Fibroblast of skin of left quadriceps (primary cell): ENCODE measurements at regions not wholly inside any gene's neighbourhood (a gene's known extent, or its start where the extent isn't known, plus 50 kb on each side); places are given as distances from the start of the nearest gene placed in this dataset.
"Not testable (repeated sequence)": the region's sequence is repeated elsewhere in the genome, so short reads cannot be mapped to it uniquely, and the experiment has no call there.

Experiments
- DNase-seq, 2 experiments: peaks; one replicate each; pipeline ENCODE4 v3.0.0-alpha.2; 2013; ENCODE audit warnings: low read depth in 2 of 2

DNA sequence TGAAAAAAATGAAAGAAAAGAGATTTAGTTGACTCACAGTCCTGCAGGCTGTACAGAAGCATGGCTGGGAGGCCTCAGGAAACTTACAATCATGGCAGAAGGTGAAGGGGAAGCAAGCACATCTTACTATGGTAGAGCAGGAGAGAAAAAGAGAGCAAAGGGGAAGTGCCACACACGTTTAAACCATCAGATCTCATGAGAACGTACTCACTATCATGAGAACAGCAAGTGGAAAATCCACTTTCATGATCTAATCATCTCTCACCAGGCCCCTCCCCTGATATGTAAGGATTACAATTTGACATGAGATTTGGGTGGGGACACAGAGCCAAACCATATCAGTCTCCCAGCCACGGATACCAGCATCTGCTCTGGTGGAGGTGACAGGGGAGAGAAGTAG lies 50.8 kb upstream of the CPOX start:
- DNase-seq = no peak

DNA sequence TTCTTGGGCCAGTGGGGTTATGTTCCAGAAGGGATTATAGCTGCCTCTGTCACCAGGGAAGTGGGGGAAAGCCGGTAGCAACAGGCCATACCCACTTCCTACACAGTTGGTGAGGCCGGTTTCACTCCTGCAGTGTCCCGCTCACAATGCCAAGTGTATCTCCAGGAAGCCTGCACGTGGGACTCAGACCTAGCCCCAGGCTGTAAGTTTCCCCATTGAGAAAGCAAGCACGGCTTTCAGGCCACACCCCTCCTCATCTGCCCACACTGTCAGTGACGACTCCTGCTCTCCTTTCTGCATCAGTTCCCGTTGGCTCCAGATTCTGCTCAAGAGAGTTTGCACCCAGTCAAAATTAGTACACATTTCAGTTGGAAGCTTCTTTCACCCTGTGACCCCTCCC lies 51.6 kb upstream of the CPOX start:
- DNase-seq = no peak

DNA sequence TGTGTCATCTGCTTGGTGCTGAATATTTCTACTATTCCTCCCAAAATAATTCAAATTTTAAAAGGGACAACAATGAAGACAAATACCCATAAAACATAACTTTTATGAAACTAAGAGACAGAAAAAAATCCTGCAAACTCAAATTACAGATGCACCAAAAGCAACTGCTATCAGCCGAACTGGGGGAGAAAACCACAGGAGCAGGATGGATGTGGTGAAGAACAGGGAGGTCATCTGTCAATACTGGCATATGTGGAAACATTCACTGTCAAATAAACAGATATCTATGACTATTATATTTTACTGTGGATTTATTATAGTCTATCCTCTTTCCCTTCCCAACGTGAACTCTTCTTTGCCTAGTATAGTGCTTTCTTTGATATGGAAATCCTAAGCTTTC lies 53.3 kb upstream of the CPOX start:
- DNase-seq = no peak

DNA sequence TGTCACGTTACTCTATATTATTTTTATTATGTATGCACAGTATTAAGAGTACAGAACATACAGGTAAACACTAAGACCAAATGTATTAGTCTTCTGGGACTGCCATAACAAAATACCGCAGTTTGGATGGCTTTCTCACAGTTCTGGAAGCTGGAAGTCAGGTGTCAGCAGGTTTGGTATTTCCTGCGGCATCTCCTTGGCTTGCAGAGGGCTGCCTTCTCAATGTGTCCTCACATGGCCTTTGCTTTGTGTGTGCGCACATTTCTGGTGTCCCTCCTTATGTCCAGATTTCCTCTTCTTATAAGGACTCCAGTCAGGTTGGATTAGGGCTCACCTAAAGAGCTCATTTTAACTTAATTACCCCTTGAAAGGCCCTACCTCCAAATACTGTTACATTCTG lies 53.8 kb upstream of the CPOX start:
- DNase-seq = no peak

DNA sequence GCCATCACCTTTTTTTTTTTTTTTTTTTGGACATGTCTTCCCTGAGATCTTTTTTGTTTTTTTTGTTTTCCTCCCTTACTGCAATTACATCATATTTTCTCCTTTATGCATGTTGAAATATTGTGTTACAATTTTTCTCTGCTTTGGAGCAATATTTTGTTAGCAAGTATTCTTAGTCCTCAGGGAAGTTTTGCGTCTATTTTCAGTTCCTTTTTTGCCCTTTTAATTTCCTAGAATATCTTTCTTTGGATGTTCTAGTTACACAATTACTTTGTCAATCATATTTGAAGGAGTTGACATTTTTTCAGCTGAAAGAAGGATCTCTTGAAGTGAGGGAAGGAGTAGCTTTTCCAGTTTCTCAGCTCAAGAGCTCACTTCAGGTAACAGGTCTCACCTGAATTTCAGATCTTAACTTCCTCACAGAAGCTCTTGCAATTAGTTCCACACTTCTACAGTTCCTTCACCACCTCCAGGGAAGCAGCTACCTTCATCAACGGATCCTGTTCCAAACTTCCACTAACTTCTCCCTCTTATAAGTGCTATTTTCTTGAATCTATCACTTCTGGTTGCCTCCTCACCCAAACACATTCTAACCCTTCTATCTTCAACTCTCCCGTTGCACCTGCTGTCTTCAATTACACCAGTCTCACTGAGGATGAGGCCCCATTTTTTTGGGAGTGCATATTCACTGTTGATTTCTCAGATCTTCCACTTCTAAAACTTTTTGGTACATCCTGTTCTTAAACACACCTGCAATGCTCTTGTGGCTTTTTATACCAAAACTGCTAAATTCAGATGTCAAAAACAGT lies 57.8 kb upstream of the CPOX start:
- DNase-seq = no peak

DNA sequence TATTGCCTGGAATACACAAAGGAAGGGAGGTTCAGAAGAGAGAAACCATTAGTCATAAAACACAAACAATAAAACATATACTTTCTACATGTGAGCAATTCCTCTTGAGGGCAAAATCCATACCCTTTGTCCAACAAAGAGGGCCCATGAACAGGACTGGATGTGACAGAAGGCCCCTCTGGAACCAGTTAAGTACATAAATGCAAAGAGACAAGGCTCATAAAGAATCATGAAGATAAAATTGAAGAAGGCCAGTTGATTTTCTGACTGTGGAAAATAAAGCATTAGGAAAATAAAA lies 58.3 kb upstream of the CPOX start:
- DNase-seq = no peak

DNA sequence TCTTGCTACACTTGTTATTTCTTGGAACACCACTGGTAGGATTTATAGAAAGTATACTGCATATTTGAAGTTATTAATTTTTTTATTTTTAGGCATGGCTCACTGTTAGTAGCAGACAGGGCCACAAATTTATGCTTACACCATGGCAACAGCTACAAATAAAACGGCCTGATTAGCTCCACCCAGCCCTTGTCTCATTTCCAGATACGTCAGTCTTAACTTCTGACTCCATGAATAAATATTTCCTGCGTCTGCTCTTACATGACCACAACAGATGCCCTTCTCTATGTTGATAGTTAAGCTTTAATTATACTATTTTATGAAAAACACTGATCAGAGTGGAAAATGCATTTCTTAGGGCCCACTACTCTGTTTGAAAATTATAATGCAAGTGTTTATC lies 62.3 kb upstream of the CPOX start:
- DNase-seq = peak; percentile 17 to 29

DNA sequence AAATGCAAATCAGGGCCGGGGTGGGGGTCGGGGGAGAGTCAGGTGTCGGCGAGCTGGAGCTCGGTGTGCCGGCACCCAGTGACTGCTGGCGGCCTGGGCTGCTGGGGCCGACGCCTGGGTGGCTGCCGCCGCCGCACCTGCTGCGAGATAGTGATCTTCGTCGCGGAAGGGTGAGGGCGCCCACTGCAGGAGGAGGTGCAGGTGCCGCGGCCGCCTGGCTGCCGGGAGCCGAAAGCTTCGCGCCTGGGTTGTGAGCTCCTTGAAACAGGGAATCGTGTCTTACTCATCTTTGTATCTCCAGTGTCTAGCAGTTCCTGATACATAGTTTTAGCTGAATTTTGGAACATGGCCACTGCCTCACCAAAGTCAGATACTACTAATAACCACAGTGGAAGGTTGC lies 64.0 kb upstream of the CPOX start:
- no peak for DNase-seq

DNA sequence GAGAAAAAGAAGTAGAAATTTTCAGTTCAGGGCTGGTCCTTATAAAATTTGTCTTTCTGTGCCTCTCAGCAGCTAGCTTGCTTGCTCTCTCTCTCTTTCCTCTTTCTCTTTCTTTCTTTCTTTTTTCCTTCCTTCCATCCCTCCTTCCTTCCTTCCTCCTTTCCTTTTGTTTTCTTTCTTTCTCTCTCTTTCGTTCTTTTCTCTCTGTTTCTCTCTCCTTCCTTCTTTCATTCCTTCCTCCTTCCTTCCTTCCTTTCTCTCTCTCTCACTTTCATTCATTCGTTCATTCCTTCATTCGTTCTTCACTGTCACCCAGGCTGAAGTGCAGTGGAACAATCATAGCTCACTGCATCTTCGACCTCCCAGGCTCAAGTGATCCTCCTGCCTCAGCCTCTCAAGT lies 69.3 kb upstream of the CPOX start:
- DNase-seq = no peak

DNA sequence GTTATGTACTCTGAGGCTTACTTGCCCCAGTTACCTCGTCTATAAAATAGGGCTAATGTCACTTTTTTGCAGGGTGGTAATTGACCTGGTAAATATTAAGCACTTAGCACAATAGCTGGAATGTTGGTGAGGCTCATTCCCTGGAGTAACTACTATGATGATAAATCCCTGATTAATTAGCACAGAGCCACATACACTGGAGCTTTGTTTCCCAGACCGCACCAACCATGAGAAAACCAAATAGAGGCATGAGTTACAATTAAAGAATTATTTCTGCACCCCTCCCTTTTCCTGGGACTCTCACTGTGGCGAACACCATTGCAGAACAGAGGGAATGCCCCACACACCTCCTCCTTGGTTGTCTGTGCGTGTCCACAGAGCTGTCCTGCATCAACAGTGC lies 76.6 kb upstream of the CPOX start:
- DNase-seq = no peak

DNA sequence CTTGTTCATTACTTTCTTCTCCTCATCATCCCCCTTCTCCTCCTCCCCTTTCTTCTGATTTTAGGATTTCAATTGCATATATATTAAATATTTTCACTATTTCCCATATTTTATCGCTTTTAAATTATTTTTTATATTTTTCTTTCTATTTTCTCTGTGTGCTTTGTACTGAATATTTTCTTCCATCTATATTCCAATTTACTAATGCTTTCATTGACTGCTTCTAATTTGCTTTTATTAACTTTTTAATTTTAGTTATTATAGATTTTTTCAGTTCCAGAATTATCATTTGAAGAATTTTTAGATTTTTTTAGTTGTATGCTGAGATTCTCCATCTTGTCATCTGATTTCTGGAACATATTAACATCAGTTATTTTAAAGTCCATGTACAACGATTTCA lies 83.2 kb upstream of the ST3GAL6 start:
- no peak for DNase-seq

DNA sequence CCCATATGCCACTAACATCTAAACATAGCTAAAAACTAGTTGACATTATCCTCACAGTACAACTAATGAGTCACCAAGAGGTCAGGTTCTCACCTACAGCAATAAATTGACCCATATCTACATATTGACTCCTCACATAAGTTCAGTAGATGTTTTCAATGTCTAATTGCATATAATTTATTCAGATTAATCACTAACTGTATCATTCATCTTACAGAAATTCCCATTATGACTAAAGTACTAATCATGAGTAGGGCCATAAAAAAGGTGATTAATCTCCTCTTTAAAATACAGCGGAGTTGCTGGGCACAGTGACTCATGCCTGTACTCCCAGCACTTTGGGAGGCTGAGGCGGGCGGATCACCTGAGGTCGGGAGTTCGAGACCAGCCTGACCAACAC lies 82.4 kb upstream of the ST3GAL6 start:
- peak in 1 of 2 experiments; percentile 17 for DNase-seq

DNA sequence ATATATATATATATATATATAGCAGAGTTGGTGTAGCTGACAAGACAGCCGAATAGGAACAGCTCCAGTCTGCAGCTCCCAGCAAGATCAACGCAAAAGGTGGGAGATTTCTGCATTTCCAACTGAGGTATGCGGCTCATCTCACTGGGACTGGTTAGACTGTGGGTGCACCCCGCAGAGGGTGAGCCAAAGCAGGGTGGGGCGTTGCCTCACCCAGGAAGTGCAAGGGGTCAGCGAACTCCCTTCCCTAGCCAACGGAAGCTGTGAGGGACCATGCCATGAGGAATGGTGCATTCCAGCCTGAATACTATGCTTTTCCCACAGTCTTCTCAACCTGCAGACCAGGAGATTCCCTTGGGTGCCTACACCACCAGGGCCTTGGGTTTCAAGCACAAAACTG lies 81.7 kb upstream of the ST3GAL6 start:
- DNase-seq = no peak

DNA sequence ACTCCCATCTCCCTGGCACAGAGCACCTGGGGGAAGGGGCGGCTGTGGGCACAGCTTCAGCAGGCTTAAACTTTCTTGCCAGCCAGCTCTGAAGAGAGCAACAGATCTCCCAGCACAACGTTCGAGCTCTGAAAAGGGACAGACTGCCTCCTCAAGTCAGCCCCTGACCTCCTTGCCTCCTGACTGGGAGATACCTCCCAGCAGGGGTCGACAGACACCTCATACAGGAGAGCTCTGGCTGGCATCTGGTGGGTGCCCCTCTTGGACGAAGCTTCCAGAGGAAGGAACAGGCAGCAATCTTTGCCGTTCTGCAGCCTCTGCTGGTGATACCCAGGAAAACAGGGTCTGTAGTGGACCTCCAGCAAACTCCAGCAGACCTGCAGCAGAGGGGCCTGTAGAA lies 80.7 kb upstream of the ST3GAL6 start:
- DNase-seq = not testable (repeated sequence)

DNA sequence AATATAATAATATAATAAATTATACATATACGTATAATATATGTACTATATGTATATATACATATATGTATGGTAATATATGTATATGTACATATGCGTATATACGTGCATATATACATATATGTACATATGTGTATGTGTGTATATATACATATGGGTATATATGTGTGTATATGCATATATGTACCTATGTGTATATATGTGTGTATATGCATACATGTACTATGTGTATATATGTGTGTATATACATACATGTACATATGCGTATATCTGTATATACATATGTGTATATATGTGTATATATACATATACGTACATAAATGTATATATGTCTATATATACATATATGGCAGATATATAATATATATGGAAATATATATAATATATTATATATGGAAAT lies 74.8 kb upstream of the ST3GAL6 start:
- no peak for DNase-seq

DNA sequence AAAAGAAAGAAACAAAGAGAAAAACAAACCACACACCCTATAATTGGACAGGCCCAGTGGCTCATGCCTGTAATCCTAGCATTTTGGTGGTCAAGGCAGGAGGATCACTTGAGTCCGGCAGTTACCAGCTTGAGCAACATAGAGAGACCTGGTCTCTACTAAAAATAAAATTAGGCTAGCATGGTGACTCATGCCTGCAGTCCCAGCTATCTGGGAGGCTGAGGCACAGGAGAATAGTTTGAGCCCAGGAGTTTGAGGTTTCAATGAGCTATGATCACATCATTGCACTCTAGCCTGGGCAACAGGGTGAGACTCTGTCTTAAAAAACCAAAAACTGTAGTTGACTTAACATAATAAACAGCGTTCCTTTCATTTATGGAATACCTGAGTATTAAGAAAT lies 72.3 kb upstream of the ST3GAL6 start:
- no peak for DNase-seq

DNA sequence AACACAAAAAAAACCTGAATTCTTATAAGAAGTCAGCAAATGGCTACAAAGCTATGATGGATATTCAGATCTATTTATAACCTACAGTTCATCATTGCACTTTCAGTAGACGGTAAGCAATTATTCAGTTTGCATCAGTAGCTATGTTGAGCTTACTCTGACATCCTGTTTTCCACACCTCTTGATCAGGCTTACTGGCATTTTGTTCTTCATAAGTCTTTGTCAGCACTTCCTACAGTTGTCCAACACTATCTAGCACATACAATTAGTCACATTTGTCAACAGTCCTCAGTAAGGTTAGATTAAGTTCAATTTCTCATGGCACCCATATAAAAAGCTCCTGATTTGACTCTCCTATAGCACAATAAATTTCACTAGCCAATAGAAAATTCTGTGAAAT lies 71.2 kb upstream of the ST3GAL6 start:
- no peak for DNase-seq

DNA sequence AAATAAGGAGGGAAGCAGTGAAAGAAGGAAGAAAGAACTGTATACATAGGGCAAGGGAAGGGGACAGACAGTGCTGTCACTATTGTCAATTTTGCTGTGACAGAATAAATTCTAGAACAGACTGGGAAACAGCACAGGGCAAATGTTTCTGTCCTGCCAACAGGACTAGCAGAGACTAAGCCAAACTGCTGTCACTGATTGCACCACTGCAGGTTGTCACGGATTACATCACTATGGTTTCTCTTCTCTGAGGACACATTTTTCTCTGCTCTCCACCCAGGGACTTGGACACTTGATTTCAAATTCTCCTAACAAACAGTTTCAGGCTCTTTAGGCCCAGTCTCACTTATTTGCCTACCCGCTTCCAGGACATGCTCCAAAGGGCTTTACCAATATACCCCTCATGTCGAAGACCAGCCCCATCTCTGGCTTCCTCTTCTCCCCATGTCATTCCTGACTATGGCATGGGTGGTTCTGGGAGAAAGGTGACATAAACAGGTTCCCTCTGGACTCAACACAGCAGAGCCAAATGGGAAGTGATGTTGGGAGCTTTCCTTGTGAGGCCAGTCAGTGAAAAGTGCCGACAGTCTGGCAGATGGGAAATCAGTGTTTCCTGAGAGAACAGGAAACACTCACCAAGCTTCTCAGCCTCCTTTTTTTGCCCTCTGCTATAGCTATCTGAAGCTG lies 70.2 kb upstream of the ST3GAL6 start:
- DNase-seq = no peak

DNA sequence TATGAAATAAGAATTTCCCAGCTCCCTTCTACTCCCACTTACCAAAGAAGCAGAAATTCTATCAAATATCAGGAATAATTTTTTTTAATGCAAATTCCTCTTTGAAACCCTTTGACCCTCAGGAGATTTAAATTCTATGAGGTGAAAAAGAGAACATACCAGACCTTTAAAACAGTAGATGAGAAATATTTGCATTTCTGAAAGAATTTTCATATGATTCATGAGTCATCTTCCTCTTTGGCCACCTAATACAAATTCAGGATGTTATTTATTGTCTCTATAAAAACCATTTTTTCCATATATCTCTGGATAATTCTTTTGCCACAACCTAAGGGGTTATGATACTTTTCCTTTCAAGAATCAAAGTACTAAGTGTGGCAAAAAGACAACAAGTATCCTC lies 67.3 kb upstream of the ST3GAL6 start:
- no peak for DNase-seq

DNA sequence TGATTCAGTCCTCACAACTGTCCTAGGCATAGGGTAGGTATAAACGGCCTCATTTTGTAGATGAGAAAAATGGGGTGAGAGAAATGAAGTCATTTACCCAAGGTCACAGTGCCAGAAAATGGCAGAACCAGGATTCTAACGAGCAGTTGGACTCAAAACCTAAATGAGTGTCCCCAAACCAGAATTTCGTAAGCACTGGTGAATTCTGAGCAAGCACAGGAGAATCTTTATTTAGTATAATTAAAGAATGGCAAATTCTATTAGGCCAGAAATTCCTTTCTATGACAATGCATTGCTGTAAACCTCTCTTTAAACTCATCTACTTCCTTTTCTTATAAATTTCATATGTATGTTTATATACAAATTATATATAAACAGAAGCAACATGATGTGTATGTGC lies 66.8 kb upstream of the ST3GAL6 start:
- DNase-seq = not testable (repeated sequence)

DNA sequence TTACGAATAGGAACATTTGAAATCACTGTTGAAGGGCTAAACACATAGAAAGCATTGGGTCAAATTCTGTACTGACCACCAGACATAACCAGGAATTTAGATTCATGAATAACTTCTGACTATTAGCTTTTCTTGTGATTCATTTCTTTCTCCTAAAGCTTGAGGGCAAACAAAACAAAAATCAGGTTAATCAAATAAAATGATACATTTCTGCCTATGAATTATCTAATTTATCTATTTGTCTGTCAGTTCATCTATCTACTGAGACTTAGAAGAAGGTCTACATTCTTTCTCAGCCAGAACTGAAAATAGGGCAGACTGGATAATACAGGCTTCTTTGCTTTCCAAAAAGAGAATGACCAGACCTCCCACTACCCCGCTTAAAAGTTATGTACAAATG lies 65.9 kb upstream of the ST3GAL6 start:
- no peak for DNase-seq

DNA sequence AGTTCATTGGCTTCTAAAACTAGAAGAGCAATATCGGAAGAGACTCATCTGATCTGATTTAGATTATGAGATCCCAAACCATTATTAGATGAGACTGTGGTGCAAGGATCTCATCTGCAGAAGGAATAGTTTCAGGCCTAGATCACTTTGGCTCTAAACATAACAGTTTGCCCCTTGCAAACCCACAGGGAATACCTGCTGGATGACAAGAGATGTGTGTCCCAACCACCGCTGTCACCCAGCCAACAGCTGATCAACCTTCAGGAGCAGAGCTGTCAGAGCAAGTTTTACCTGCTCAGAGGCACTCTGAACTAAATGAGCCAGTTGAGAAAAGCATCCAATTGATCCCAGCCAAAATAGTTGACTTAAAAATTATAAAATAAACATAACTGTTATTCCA lies 64.0 kb upstream of the ST3GAL6 start:
- DNase-seq = no peak

DNA sequence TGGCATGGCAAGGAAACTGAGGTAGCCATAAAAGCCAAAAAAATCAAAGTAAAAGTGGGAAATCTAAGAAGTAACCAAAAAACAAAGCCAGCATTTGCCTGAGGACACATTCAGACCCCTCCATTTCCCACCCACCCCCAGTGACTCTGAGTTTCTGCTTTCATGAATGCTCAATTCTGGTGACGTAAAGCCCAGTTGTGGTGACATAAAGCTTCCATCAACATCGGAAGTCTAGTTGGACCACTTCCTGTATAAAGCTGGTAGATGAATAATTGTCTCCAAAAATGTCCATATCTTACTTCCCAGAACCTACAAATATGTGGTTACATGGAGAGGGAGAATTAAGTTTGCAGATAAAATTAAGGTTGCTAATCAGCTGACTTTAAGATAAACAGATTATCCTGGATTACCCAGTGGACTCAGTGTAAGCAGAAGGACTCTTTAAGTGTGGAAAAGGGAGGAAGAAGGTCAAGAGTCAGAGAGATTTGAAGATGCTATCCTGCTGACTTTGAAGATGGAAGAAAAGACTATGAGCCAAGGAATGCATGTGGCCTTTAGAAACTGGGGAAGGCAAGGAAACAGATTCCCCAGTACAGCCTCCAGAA lies 62.0 kb upstream of the ST3GAL6 start:
- DNase-seq = no peak
